HCT116 (cell line): ENCODE measurements at regions not wholly inside any gene's neighbourhood (a gene's known extent, or its start where the extent isn't known, plus 50 kb on each side); places are given as distances from the start of the nearest gene placed in this dataset.

Source experiments
- ATAC-seq: fragments of 200-7000 bp; cut with Tn5 transposase; 2 replicates; pipeline ENCODE4 v1.9.1; 2020; ENCODE audit warnings: mild to moderate bottlenecking, moderate library complexity
- BruUV-seq: library from RNA; stranded (reverse); fragments of 400-500 nt; replicated peaks from 2 replicates; lab custom pipeline; 2021; lab: Mats Ljungman, UMichigan
- CTCF ChIA-PET: fragments of 300-600 bp; sonication (Branson Sonifier 250); formaldehyde crosslinking; loops from one replicate; lab custom pipeline; 2021; ENCODE audit warnings: antibody characterized with exemption; lab: Charles Lee
- POLR2A ChIA-PET: fragments of 300-600, 350-600 bp; sonication (Branson Sonifier 250); formaldehyde crosslinking; loops from one replicate; lab custom pipeline; 2021; ENCODE audit warnings: antibody characterized with exemption; lab: Charles Lee
- RAD21 ChIA-PET, 2 experiments: fragments of 300-600 bp; sonication (Branson Sonifier 250); formaldehyde crosslinking; loops; one replicate each; lab custom pipeline; 2023; ENCODE audit warnings: low total read pairs in 2 of 2; ENCODE audit not compliant: uncharacterized antibody in 2 of 2, unreplicated experiment in 2 of 2, low non-redundant PET in 1 of 2; lab: Charles Lee
- DNase-seq: peaks from one replicate; pipeline ENCODE4 v3.0.0-alpha.2; 2010; ENCODE audit warnings: low read depth, low spot score
- H2AFZ ChIP-seq: fragments of 200-600 bp; shearing (Covaris generic), sonication (generic); 2 replicates; pipeline ENCODE4 v1.6.1; 2017; ENCODE audit warnings: low read depth, mixed run types, mixed read lengths, antibody characterized with exemption, low read length; ENCODE audit not compliant: poor library complexity, severe bottlenecking
- H3K27ac ChIP-seq: 2 replicates; pipeline ENCODE4 v1.5.1; 2012; ENCODE audit warnings: low read depth, low read length
- H3K27me3 ChIP-seq: fragments of 200-600 bp; sonication (generic); 2 replicates; pipeline ENCODE4 v1.6.1; 2016; ENCODE audit warnings: mixed run types, low read length, mixed read lengths; ENCODE audit not compliant: insufficient read depth
- H3K36me3 ChIP-seq, 2 experiments: fragments of 200-500 bp in 1 of 2; fragments of 200-600 bp in 1 of 2; sonication (Bioruptor generic) in 1 of 2; sonication (generic) in 1 of 2; 2 replicates each; pipeline versions ENCODE4 v1.5.1 to v1.6.1; 2014 to 2016; ENCODE audit warnings: low read length in 2 of 2, inconsistent platforms in 1 of 2, mixed read lengths in 1 of 2, mixed run types in 1 of 2; ENCODE audit not compliant: insufficient read depth in 2 of 2, control insufficient read depth in 1 of 2
- H3K4me1 ChIP-seq, 2 experiments: fragments of 200-600 bp in 1 of 2; sonication (generic) in 1 of 2; 2 replicates each; pipeline versions ENCODE4 v1.5.1 to v1.6.1; 2012 to 2017; ENCODE audit warnings: low read length in 2 of 2, inconsistent platforms in 1 of 2, mild to moderate bottlenecking in 1 of 2, mixed read lengths in 1 of 2, mixed run types in 1 of 2, moderate library complexity in 1 of 2; ENCODE audit not compliant: insufficient read depth in 2 of 2, control insufficient read depth in 1 of 2
- H3K4me2 ChIP-seq: fragments of 200-600 bp; sonication (generic); 2 replicates; pipeline ENCODE4 v1.6.1; 2017; ENCODE audit warnings: mixed run types, low read length, mixed read lengths
- H3K4me3 ChIP-seq, 2 experiments: fragments of 200-600 bp in 1 of 2; sonication (generic) in 1 of 2; replicated peaks in 1 of 2; 2 replicates each; pipeline ENCODE4 v1.5.1; 2011 to 2016; ENCODE audit warnings: low read length in 2 of 2, control low read depth in 1 of 2, low read depth in 1 of 2, mild to moderate bottlenecking in 1 of 2, mixed read lengths in 1 of 2, mixed run types in 1 of 2
- H3K79me2 ChIP-seq: fragments of 200-600 bp; sonication (generic); 2 replicates; pipeline ENCODE4 v1.6.1; 2017; ENCODE audit warnings: mild to moderate bottlenecking, mixed run types, low read length, moderate library complexity, mixed read lengths; ENCODE audit not compliant: insufficient read depth
- H3K9ac ChIP-seq: fragments of 200-600 bp; sonication (generic); 2 replicates; pipeline ENCODE4 v1.6.1; 2016; ENCODE audit warnings: low read length, mixed read lengths
- H3K9me2 ChIP-seq: fragments of 200-600 bp; sonication (generic), shearing (Covaris generic); 2 replicates; pipeline ENCODE4 v1.6.1; 2017; ENCODE audit warnings: mixed run types, mild to moderate bottlenecking, moderate library complexity; ENCODE audit not compliant: insufficient read depth
- H3K9me3 ChIP-seq, 2 experiments: fragments of 200-500 bp in 1 of 2; fragments of 200-600 bp in 1 of 2; sonication (Bioruptor generic) in 1 of 2; sonication (generic) in 1 of 2; 2 replicates each; pipeline ENCODE4 v1.6.1; 2014 to 2017; ENCODE audit warnings: low read length in 2 of 2, mixed read lengths in 2 of 2, inconsistent platforms in 1 of 2, low read depth in 1 of 2, mild to moderate bottlenecking in 1 of 2, mixed run types in 1 of 2, moderate library complexity in 1 of 2; ENCODE audit not compliant: control insufficient read depth in 1 of 2, insufficient read depth in 1 of 2
- H4K20me1 ChIP-seq: fragments of 200-600 bp; sonication (generic), shearing (Covaris generic); 2 replicates; pipeline ENCODE4 v1.6.1; 2017; ENCODE audit warnings: mixed run types, mild to moderate bottlenecking, moderate library complexity; ENCODE audit not compliant: insufficient read depth
- CBX3 ChIP-seq: IDR thresholded peaks from 2 replicates; pipeline ENCODE4 v1.6.1; 2012; ENCODE audit warnings: low read depth
- CEBPB ChIP-seq: IDR thresholded peaks from 2 replicates; pipeline ENCODE4 v1.6.1; 2012; ENCODE audit warnings: low read depth
- CTCF ChIP-seq, 3 experiments: fragments of 200-600 bp in 1 of 3; sonication (generic) in 1 of 3; IDR thresholded peaks in 2 of 3; conservative IDR thresholded peaks in 1 of 3; 2 replicates each; pipeline ENCODE4 v1.5.1; 2012 to 2017; ENCODE audit warnings: low read depth in 2 of 3, low read length in 2 of 3, antibody characterized with exemption in 1 of 3, borderline replicate concordance in 1 of 3, control low read depth in 1 of 3, mild to moderate bottlenecking in 1 of 3, mixed read lengths in 1 of 3, mixed run types in 1 of 3, moderate library complexity in 1 of 3; ENCODE audit not compliant: insufficient read depth in 1 of 3
- EGR1 ChIP-seq: IDR thresholded peaks from 2 replicates; pipeline ENCODE4 v1.6.1; 2012; ENCODE audit warnings: low read depth
- EZH2 ChIP-seq: fragments of 200-600 bp; sonication (generic); IDR thresholded peaks from 2 replicates; pipeline ENCODE4 v1.6.1; 2017; ENCODE audit warnings: antibody characterized with exemption, mixed run types
- FOSL1 ChIP-seq: IDR thresholded peaks from 2 replicates; pipeline ENCODE4 v1.6.1; 2012; ENCODE audit warnings: low read depth
- POLR2AphosphoS5 ChIP-seq: IDR thresholded peaks from 2 replicates; pipeline ENCODE4 v1.6.1; 2011; ENCODE audit warnings: mild to moderate bottlenecking, low read depth, low read length, moderate library complexity
- RAD21 ChIP-seq: IDR thresholded peaks from 2 replicates; pipeline ENCODE4 v1.6.1; 2012; ENCODE audit warnings: low read depth, mild to moderate bottlenecking
- SIN3A ChIP-seq: IDR thresholded peaks from 2 replicates; pipeline ENCODE4 v1.6.1; 2012; ENCODE audit warnings: low read depth
- SP1 ChIP-seq: IDR thresholded peaks from 2 replicates; pipeline ENCODE4 v1.6.1; 2012; ENCODE audit warnings: low read depth
- TCF7L2 ChIP-seq: IDR thresholded peaks from 2 replicates; pipeline ENCODE4 v1.7.0; 2011; ENCODE audit warnings: borderline replicate concordance, inconsistent platforms; ENCODE audit not compliant: insufficient read depth, insufficient read length; ENCODE audit errors: extremely low read depth
- ZBTB33 ChIP-seq: IDR thresholded peaks from 2 replicates; pipeline ENCODE4 v1.6.1; 2011; ENCODE audit warnings: mild to moderate bottlenecking, low read length, moderate library complexity; ENCODE audit not compliant: insufficient replicate concordance; ENCODE audit errors: extremely low read depth
- ZFX ChIP-seq: fragments of 450-650 bp; IDR thresholded peaks from 2 replicates; pipeline ENCODE4 v1.6.1; 2017
- ZNF274 ChIP-seq: fragments of 200-500 bp; sonication (Bioruptor generic); IDR thresholded peaks from 2 replicates; pipeline ENCODE4 v1.6.1; 2014; ENCODE audit warnings: mild to moderate bottlenecking, low read depth, low read length, inconsistent platforms
- intact Hi-C: fragments of 100-400 bp; cut with micrococcal nuclease; formaldehyde crosslinking; loops from 2 replicates; pipeline ENCODE4 v1.10.0; 2022
- TF ChIP-seq, protein P1 (sequence below): IDR thresholded peaks from 2 replicates; pipeline ENCODE4 v1.6.1; 2012; ENCODE audit warnings: low read depth
- TF ChIP-seq, protein P2 (sequence below): IDR thresholded peaks from 2 replicates; pipeline ENCODE4 v1.6.1; 2012

GRCh38 chr13:80904386-80904785 is 563.5 kb upstream of the SPRY2 start:
- ATAC-seq, result no peak
- CTCF ChIA-PET, result no interaction called here

More at GRCh38 chr13:80904386-80904785, 563.5 kb upstream of the SPRY2 start:
- Histone ChIP-seq H3K9me3 (no peaks in the 10 kb centered on the region), H3K36me3 (no peaks in the 10 kb centered on the region), H2AFZ (no peak overlapping the region), H3K27me3 (no peaks in the 10 kb centered on the region), H3K79me2 (no peaks in the 10 kb centered on the region), H3K27ac (no peak overlapping the region), H4K20me1 (no peaks in the 10 kb centered on the region), H3K4me2 (no peak overlapping the region), H3K4me3 (no peak overlapping the region), H3K9ac (no peak overlapping the region), H3K9me2 (no peaks in the 10 kb centered on the region), H3K4me1 (no peaks in the 10 kb centered on the region)
- intact Hi-C loops, result no loop called here
- TF ChIP-seq SP1, result no peak
- TF ChIP-seq ZNF274, result no peak
- no peak for TF ChIP-seq RAD21
- no peak for TF ChIP-seq FOSL1
- TF ChIP-seq SIN3A, result no peak
- no peak for TF ChIP-seq EZH2
- TF ChIP-seq, protein P1, sequence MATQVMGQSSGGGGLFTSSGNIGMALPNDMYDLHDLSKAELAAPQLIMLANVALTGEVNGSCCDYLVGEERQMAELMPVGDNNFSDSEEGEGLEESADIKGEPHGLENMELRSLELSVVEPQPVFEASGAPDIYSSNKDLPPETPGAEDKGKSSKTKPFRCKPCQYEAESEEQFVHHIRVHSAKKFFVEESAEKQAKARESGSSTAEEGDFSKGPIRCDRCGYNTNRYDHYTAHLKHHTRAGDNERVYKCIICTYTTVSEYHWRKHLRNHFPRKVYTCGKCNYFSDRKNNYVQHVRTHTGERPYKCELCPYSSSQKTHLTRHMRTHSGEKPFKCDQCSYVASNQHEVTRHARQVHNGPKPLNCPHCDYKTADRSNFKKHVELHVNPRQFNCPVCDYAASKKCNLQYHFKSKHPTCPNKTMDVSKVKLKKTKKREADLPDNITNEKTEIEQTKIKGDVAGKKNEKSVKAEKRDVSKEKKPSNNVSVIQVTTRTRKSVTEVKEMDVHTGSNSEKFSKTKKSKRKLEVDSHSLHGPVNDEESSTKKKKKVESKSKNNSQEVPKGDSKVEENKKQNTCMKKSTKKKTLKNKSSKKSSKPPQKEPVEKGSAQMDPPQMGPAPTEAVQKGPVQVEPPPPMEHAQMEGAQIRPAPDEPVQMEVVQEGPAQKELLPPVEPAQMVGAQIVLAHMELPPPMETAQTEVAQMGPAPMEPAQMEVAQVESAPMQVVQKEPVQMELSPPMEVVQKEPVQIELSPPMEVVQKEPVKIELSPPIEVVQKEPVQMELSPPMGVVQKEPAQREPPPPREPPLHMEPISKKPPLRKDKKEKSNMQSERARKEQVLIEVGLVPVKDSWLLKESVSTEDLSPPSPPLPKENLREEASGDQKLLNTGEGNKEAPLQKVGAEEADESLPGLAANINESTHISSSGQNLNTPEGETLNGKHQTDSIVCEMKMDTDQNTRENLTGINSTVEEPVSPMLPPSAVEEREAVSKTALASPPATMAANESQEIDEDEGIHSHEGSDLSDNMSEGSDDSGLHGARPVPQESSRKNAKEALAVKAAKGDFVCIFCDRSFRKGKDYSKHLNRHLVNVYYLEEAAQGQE, result no peak
- no peak for TF ChIP-seq POLR2AphosphoS5
- TF ChIP-seq, protein P2, sequence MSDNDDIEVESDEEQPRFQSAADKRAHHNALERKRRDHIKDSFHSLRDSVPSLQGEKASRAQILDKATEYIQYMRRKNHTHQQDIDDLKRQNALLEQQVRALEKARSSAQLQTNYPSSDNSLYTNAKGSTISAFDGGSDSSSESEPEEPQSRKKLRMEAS, result no peak
- no peak for TF ChIP-seq ZFX
- no peak for TF ChIP-seq CBX3
- no peak for TF ChIP-seq CTCF (IDR thresholded peaks at IDR 0.05 in 2 of 3, conservative IDR thresholded peaks at IDR 0.05 in 1 of 3; ENCODE audit: borderline replicate concordance in 1 of 3, insufficient read depth in 1 of 3, low read depth in 2 of 3, low read length in 2 of 3)
- no peak for TF ChIP-seq EGR1
- TF ChIP-seq CEBPB, result no peak
- TF ChIP-seq TCF7L2, result no peak
- no peak for TF ChIP-seq ZBTB33
- RAD21 ChIA-PET, result no interaction called here
- no TSS peak for BruUV-seq
- POLR2A ChIA-PET, result no interaction called here
- DNase-seq, result no peak
